GM18907 (cell line): ENCODE measurements at regions not wholly inside any gene's neighbourhood (a gene's known extent, or its start where the extent isn't known, plus 50 kb on each side); places are given as distances from the start of the nearest gene placed in this dataset.

Experiments
- ATAC-seq: cut with Tn5 transposase; IDR thresholded peaks from one replicate; pipeline ENCODE4 v1.9.1; 2021; ENCODE audit warnings: mild to moderate bottlenecking, moderate library complexity; ENCODE audit not compliant: unreplicated experiment

DNA sequence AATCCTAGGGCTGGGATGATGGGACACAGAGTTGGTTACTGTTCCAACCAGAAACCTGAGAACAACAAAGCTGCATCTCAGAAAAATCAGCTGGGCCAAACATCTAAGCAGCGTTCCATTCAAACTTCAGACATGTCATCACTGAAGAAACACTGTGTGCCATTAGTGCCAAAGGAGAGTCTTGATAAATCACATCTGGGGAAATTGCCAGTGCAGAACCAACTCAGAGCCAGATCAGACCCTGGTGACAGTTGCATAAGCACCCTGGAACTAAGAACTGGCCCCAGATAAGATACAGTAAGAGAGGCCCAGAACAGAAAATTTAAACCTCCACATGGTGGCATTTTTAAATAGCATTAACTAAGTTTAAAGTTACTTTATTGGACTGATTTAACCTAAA lies 482.8 kb downstream of the PRKD1 start:
- no peak for ATAC-seq

DNA sequence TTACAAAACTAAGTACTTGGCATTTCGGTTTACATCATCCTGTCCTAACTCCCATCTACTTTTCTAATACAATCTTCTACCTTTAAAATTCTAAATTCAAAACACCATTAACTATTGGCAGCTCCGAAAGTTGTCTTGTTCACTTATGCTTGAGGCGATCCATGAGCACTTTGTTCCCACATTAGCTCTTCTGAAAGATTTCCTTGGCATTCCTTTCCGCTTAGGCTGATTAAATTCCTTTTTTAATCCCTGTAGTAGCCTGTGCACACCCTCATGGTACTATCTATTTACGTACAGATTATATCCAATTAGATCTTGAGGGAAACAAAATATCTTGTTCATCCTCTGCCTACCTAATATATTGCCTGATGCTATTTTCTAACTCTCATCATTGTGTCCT lies 480.7 kb downstream of the PRKD1 start:
- ATAC-seq, result no peak

DNA sequence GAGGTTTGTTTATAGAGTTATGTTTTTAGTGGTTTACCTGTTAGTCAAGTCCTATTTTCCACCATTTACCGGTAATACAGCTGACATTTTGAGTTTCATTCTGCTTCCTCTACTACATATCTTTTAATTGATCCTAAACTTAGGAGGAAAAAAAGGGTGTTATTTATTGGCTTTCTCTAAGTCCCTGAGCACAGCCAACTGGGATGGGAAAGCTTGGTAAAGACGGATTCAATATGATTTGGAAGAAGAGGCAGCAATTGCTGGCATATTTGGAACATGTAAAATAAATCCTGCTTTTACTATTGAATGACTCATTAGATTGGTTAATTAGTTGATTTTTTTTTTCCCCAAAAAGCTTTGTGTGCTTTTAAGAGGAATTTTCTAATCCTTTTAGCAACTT lies 475.7 kb downstream of the PRKD1 start:
- no peak for ATAC-seq

DNA sequence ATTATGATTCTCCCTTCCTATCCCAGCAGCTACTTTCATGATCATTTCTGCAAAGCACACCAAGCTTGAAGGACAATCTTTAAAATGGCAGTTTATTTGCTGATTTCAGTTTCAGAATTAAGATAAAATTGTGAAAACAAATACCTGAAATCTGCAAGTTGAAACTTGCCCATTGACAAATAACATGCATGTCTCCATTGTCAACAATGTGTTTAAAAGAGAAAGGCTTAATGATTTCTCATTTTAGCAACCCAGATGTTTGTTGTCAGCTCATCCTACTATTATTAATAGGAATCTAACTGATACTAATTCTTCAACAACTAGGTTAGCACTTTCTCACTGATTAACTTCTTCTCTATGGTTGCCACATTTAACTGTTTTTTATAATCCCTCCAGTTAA lies 474.6 kb downstream of the PRKD1 start:
- no peak for ATAC-seq

DNA sequence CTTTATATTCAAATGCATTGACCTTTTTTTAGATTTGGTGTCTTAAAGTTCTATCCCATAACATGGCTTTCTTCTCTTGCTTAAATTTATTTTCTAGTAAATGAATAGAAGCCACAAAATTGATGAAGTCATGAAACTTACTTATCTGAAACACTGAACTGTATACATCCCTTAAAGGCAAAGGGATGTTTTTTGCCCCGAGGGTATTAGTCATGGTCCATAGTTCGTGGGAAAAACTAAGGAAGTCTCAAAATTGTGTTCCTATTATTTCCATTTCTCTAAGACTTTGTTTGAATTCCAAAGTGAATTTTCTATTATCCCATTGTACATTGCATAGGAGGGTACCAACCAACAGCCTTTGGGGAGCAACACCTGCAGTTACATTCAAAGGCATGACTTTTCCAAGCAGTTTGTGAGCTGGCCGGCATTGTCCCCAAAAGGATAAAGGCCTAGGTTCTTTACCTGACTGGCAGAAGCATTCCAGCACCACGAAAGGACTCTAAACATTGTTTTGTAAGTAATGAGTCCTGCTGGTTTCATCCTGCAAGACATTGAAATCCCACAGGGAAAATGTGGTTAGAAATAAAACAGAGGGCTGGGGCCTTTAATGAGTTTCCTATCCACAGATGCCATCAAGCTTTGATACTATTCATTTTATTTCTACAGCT lies 473.5 kb downstream of the PRKD1 start:
- ATAC-seq, result no peak

DNA sequence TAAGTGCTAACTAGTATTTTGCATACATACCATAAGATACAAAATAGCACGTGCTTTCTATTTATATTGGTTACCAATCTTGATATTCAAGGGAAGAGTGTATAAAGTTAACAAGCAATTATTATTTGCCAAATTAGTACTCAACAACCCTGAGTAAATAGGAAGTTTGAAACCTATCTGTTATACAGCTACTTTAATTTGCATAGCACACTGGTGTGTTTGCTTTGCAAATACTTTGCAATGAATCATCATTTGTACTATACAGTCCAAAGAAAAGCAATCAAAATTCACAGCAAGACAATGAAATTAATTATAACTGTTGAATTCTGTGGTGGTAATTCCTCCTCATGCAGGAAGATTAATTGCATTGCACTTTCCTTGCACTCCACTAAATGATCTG lies 469.1 kb downstream of the PRKD1 start:
- no peak for ATAC-seq

DNA sequence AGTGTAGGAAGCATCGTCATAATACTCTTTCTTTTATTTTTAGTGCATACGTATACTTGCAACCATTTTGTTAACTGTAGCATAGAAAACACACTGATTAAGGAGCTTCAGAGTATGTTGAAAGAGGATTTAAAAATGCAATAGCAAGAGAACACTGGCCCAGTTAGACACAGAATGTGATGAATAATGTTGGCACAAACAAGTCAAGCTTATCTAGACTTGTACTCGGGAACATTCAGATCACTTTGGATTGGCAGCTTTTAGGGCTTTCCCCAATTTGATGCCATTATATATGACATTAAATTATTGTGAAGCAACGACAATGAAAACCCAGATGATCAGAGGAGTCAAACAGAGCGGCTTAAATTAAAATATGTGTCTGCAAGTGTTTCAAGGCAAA lies 468.1 kb downstream of the PRKD1 start:
- ATAC-seq, result no peak

DNA sequence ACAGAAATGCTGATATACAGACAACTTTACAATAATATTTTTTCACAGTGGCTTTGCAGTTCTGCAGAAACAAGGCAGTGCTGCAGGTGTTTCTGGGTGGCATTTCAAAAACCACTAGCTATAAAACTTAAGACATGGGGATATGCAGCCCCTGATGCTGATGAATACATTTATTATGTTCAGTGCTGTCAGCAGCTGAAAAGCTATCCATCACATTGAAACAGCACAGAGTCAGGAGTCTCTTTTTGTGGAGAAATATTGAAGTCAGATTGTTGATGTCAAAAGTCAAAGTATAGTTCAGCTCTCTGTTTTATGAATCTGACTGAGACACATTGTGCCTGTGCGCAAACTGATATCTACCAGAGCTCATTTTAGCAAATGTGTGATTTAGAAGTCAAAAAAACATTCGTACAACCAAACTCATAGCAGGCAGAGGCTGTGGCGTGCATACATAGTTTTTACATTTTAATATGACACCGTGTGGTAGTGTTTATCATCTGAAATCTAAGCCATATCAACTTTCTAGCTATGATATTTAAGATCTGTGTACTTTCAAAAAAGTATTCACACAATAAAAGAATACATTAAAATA lies 467.6 kb downstream of the PRKD1 start:
- no peak for ATAC-seq

DNA sequence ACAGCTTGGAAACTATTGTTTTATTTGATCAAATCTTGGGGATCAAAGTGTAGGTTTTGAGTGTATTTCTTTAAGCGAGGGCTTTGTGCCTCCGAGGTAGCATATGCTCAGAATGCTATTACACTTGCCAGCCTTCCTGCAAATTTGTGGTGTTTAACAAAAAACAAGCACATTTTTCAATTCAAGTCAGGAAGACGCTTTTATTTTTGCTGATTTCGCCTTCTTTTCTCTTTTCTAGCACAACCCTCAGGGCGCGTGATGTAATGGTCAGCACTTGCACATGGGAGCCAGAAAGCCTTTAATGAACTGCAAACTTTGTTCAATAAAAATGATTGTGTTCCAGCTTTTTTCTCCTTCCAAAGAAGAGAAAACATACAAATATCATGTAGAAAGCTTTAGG lies 466.5 kb downstream of the PRKD1 start:
- ATAC-seq, result no peak

DNA sequence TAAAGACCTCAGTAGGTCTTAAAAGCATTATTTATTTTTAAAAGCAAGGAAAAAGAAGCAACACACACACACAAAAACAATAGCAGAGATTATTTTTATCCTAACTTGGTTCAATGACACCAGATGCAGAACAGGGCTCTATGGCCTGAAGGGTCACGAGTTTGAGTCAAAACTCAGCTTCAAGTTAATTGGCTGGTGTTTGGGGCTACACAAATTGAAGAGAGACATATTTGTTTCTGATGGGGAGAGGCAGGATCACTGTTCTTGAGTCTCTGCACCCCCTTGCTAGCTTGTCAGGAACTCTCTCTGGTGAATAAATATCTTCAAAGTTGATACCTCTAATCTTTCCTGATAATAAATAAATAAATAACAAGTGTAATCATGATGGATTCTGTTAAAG lies 466.1 kb downstream of the PRKD1 start:
- ATAC-seq, result no peak

DNA sequence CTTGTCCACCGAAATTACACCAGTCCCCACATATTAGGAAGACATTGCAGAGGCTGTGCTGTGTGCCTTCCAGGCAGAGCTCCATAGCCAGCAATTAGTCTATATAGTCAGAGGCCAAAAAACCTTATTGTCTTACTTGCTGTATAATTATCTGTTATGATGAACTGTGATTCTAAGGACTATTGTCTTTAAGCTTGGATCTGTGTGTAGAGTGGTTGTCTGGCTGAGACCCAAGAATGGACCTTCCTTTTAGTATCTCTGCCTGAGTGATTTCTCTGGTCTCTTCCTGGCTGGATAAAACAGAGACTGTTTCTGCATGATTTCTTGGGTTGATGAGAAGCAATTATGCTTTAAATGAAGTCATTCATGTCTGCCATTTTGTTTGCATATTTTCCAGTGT lies 465.3 kb downstream of the PRKD1 start:
- ATAC-seq, result no peak

DNA sequence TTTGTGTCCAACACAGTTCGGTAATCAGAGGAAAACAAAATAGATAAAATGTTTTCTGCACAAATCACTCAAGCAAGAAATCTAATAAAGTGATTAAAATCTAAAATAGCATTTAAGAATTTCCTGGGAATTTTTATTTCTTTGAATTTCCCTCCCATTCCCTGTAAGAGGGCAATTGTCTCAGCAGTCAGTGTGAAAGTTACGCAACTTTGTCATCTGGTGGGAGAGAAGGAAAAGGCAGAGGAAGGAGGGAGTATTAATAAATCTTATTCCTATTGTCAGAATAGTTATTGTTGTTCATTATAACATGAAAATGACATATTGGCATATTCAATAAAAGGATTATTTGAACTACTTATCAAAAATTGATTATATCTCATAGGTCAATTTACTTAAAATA lies 464.9 kb downstream of the PRKD1 start:
- ATAC-seq, result no peak

DNA sequence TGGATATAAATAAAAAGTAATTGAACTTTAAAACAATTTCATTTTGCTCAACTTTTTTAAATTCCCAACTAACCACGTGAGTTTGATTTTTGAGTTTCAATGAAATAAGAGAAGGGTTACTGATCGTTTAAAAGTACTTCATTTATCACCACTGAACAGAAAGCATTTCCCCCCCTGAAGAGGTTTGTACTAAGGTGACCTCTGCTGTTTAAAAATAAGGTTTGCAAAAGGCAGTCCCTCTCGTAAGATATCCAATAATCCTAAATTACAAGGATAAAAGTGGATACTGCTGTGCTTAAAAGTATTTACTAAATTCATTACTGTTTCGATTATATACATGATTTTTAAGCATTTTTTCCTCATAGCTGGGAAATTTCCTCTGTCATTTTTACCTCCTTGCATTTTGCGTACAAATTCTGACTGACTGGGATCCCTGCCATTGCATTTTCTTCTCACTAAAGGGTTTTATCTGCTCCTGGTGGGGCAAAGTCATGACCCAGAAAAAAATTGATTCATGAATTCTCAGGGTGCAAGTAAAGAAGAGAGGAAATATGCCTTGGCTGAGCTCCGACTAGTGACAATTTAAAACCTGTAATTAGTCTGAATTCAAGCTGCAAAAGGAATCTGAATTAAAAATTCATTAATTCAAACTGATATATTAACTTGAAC lies 463.8 kb downstream of the PRKD1 start:
- ATAC-seq, result no peak

DNA sequence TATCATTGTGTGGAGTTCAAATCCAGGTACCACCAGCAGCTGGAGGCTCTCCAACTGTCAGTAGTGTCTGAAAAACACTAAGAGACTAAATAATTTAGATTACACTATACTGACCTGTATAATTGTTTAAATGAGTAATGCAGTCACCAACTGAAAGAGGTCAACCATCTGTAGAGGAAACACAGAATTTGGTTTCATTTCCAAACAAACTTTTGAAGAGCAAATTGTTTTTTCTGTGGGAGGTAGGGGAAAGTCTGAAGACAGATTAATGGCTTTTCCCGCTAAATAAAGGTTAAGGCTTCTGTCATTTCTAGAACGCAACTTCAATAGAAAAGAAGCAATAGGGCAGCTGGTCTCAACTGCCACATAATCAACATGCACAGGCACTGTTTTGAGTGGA lies 462.6 kb downstream of the PRKD1 start:
- ATAC-seq, result no peak

DNA sequence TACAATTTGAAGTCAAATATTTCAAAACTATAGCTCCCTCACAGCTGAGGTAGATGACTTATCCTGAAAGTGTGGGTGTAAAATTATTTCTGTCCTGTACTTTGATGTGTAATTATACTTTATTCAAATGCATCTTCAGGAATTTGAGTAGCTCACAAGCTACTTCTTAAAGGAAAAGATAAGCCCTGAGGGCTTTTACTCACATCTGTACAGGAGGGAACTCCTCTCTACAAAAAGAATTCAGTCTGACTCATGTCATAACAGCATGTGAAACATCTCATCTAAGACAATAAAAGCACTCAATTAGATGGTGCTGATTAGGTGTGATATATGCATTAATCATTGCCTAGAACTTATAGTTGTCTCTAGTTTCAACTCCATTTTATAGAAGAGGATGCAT lies 452.0 kb downstream of the PRKD1 start:
- ATAC-seq, result no peak

DNA sequence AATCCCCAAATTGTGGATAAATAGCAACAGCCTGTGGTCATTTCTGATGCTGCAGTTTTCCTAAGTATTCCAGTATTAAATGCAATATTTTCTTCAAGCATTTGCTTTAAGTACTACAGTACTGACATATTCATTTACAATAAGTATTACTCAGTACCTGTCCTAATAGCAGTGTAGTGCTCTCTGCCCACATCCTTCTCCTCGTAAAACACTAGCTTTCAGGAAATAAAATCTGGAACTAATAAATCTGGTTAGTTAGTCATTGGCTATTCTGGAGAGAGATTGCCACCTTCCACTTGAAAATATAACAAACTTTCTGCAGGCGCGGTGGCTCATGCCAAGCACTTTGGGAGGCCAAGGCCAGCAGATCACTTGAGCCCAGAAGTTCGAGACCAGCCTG lies 441.5 kb downstream of the PRKD1 start:
- ATAC-seq, result no peak

DNA sequence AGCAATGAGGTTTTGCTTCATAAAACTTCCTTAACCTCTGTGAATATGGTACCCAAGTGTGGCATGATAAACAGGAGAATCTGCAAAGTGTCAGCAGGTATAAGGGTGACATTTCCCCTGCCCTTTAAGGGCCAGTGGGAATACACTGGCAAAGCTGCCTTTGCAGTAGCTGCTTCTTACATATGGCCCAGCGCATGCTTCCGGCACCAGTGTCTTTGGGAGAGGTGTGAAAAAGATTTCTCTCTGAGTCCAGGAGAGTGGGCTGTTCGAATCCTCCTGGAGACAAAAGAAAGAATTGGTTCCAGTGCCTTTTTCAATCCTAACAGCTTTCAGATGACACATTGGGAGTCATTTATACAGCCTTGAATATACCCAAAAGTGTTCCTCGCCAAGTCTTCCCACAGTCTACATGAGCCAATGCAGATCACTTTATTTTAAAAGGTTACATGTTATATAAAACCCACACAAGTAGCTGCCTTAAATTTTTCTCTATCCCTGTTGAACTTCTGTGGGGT lies 437.7 kb downstream of the PRKD1 start:
- ATAC-seq, result no peak

DNA sequence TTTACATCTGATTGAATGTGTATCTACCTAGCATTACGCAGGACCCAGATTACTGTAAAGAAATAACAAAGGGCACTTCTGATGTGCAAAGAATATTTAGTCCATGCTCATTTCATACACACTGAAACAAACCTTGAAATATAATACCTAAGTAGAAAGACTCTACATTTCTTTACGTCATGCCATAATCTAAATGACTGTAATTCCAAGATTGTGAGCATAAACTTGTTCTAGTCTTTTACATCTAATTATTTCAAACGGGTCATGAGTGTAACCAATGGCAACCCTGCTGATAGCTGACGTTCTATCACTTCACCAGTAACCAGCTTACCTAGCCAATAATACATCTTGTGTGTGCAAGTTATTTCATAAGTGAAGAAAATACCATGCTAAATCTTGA lies 433.8 kb downstream of the PRKD1 start:
- ATAC-seq, result no peak

DNA sequence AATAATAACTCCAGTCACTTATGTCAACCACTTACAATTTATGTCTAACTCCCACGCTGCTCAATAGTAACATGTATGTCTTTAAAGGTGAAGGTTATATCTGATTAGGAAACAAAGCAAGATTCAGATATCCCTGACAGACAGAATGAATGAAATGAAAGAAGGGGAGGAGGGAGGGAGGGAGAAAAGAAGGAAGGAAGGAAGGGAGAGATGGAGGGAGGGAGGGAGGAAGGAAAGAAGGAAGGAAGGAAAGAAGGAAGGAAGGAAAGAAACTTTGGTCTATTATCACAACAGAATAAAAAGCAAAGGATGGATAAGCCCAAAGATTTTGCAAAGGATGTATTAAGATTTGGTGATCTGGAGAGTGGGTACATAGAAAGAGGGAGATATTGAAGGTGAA lies 433.3 kb downstream of the PRKD1 start:
- no peak for ATAC-seq

DNA sequence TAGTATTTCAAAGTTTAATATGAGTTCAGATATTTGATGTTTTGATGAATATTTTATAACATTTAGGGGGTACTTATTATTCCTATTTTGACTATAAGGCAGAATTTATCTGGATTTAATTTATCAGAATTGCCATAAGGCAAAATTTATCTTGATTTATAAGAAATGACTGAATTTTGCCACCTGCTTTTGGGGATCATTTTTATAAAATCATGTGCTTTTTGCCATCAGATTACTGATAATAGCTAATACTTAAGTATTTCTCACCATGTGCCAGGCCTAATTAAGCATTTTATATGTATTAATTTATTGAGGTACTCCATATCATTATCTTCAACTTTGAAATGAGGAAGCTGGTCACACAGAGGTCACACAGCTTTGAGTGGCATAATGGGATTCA lies 423.7 kb downstream of the PRKD1 start:
- ATAC-seq, result no peak

DNA sequence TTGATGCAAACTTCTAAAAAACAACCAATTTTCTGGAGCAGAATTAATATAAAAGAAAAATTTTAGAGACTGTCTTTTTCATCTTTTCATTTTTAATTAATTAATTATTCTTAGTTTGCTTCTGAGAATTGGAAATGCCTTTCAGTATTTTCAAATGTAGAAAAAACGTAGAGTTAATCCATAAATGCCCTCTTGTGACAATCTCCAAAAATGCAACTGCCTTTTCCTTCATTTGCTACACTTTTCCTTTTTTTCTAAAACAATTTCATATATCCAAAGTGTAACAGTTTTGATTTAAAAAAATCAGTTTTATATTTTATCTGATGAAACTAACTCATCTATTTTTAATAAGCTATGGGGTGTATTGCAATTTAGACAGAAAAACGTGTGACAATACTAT lies 409.3 kb downstream of the PRKD1 start:
- ATAC-seq, result no peak

DNA sequence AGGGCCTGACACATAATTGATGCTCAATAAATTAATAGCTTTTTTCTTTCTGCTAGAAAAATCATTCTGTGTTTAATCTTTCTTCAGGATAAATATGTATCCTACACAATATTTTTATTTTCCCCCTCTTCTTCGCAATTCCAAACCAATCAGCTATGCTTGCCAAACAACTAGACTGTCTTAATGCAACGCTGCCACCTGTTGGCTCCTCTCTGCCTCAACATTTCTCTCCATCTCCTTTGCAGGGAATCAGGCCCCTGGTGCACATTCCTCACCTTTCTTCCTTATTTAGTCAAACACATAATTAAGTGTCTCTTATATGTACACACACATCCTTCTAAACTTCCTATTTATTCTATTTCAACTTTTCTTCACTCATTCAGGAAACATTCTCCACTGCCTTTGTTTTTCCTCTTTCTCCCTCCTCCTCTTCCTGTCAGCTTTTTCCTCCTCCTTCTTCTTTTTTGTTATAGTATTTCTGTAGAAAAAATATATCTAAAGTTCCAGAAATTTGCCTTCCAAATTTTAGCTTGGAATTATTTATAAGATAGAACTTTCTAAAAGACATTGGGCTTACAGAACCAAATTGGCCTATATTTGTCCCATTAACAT lies 406.0 kb downstream of the PRKD1 start:
- no peak for ATAC-seq
